GM08714 (cell line): ENCODE measurements at regions not wholly inside any gene's neighbourhood (a gene's known extent, or its start where the extent isn't known, plus 50 kb on each side); places are given as distances from the start of the nearest gene placed in this dataset.
"Not testable (repeated sequence)": the region's sequence is repeated elsewhere in the genome, so short reads cannot be mapped to it uniquely, and the experiment has no call there.

ENCODE experiments used
- H3K4me3 ChIP-seq: fragments of 200-500 bp; sonication (Bioruptor generic); 2 replicates; pipeline ENCODE4 v1.5.1; 2014; ENCODE audit warnings: mild to moderate bottlenecking, low read length, inconsistent platforms
- ZNF274 ChIP-seq: IDR thresholded peaks from 2 replicates; pipeline ENCODE4 v1.6.1; 2012; ENCODE audit warnings: mild to moderate bottlenecking, low read depth, low read length

- no peak overlapping the region for H3K4me3 ChIP-seq
- no peak for TF ChIP-seq ZNF274
These were observed 728.0 kb downstream of the FSCB start for GRCh38 chr14:43778937-43779639.

- TF ChIP-seq ZNF274: no peak
- no peak overlapping the region for H3K4me3 ChIP-seq
These were observed 728.5 kb downstream of the FSCB start for GRCh38 chr14:43778570-43778936.

- TF ChIP-seq ZNF274: no peak
- H3K4me3 ChIP-seq: no peak overlapping the region
These were observed 741.6 kb downstream of the FSCB start for GRCh38 chr14:43765474-43765873.

GRCh38 chr14:43764433-43764832, 742.6 kb downstream of the FSCB start:
- H3K4me3 ChIP-seq: no peak overlapping the region
- no peak for TF ChIP-seq ZNF274

- no peak overlapping the region for H3K4me3 ChIP-seq
- no peak for TF ChIP-seq ZNF274
These were observed 751.4 kb downstream of the FSCB start for GRCh38 chr14:43755707-43756106.

GRCh38 chr14:43754838-43755237, 752.2 kb downstream of the FSCB start:
- TF ChIP-seq ZNF274: no peak
- H3K4me3 ChIP-seq: no peak overlapping the region

- H3K4me3 ChIP-seq: no peak overlapping the region
- TF ChIP-seq ZNF274: no peak
These were observed 761.3 kb downstream of the FSCB start for GRCh38 chr14:43745746-43746145.

- no peak overlapping the region for H3K4me3 ChIP-seq
- no peak for TF ChIP-seq ZNF274
These were observed 771.2 kb downstream of the FSCB start for GRCh38 chr14:43735932-43736331.

- no peak overlapping the region for H3K4me3 ChIP-seq
- TF ChIP-seq ZNF274: no peak
These were observed 777.9 kb downstream of the FSCB start for GRCh38 chr14:43729143-43729542.

- TF ChIP-seq ZNF274: no peak
- H3K4me3 ChIP-seq: no peak overlapping the region
These were observed 800.2 kb downstream of the FSCB start for GRCh38 chr14:43706900-43707299.

GRCh38 chr14:43698561-43699284, 808.4 kb downstream of the FSCB start:
- H3K4me3 ChIP-seq: not testable (repeated sequence)

- H3K4me3 ChIP-seq: no peak overlapping the region
- no peak for TF ChIP-seq ZNF274
These were observed 810.1 kb downstream of the FSCB start for GRCh38 chr14:43697003-43697402.

- no peak overlapping the region for H3K4me3 ChIP-seq
- TF ChIP-seq ZNF274: no peak
These were observed 814.4 kb downstream of the FSCB start for GRCh38 chr14:43692706-43693105.

- H3K4me3 ChIP-seq: no peak overlapping the region
- TF ChIP-seq ZNF274: no peak
These were observed 819.2 kb downstream of the FSCB start for GRCh38 chr14:43687921-43688320.

GRCh38 chr14:43677581-43677980, 829.5 kb downstream of the FSCB start:
- H3K4me3 ChIP-seq: no peak overlapping the region
- TF ChIP-seq ZNF274: no peak
